Loucy (cell line): ENCODE measurements at regions not wholly inside any gene's neighbourhood (a gene's known extent, or its start where the extent isn't known, plus 50 kb on each side); places are given as distances from the start of the nearest gene placed in this dataset.
A peak's percentile ranks its signal among the peaks of the same experiment; 100 is the strongest.

Source experiments
- H2AFZ ChIP-seq: fragments of 200-600 bp; sonication (generic); 2 replicates; pipeline ENCODE4 v1.6.0; 2016; ENCODE audit warnings: antibody characterized with exemption, mild to moderate bottlenecking, low read length, moderate library complexity
- H3F3A ChIP-seq: fragments of 200-600 bp; 2 replicates; pipeline ENCODE4 v1.6.0; 2016; ENCODE audit warnings: antibody characterized with exemption, low read depth, mild to moderate bottlenecking
- H3K27me3 ChIP-seq: fragments of 200-600 bp; sonication (generic); 2 replicates; pipeline ENCODE4 v1.6.1; 2014; ENCODE audit warnings: low read length, mild to moderate bottlenecking; ENCODE audit not compliant: insufficient read depth, poor library complexity, severe bottlenecking
- H3K36me3 ChIP-seq: fragments of 200-600 bp; sonication (generic); 2 replicates; pipeline ENCODE4 v1.6.1; 2016; ENCODE audit warnings: low read length; ENCODE audit not compliant: insufficient read depth
- H3K4me1 ChIP-seq: fragments of 200-600 bp; sonication (generic); 2 replicates; pipeline ENCODE4 v1.5.1; 2014; ENCODE audit warnings: low read length, mild to moderate bottlenecking; ENCODE audit not compliant: insufficient read depth, poor library complexity, severe bottlenecking
- H3K4me2 ChIP-seq: fragments of 200-600 bp; sonication (generic); 2 replicates; pipeline ENCODE4 v1.6.0; 2014; ENCODE audit warnings: antibody characterized with exemption, low read length, low read depth, mild to moderate bottlenecking; ENCODE audit not compliant: poor library complexity, severe bottlenecking
- H3K4me3 ChIP-seq: fragments of 200-600 bp; sonication (generic); 2 replicates; pipeline ENCODE4 v1.5.1; 2014; ENCODE audit warnings: low read length, mild to moderate bottlenecking, mixed read lengths; ENCODE audit not compliant: poor library complexity, severe bottlenecking
- H3K79me2 ChIP-seq: fragments of 200-600 bp; sonication (generic); 2 replicates; pipeline ENCODE4 v1.6.1; 2014; ENCODE audit warnings: low read length; ENCODE audit not compliant: insufficient read depth
- H3K9ac ChIP-seq: fragments of 200-600 bp; sonication (generic); 2 replicates; pipeline ENCODE4 v1.6.0; 2014; ENCODE audit warnings: mild to moderate bottlenecking, low read depth, low read length, moderate library complexity; ENCODE audit not compliant: poor library complexity, severe bottlenecking
- H3K9me2 ChIP-seq: fragments of 200-600 bp; sonication (generic); replicated peaks from 2 replicates; pipeline ENCODE4 v1.6.1; 2016; ENCODE audit warnings: low read depth, low read length, mixed read lengths
- H3K9me3 ChIP-seq: fragments of 200-600 bp; sonication (generic); 2 replicates; pipeline ENCODE4 v1.6.1; 2014; ENCODE audit warnings: mild to moderate bottlenecking, antibody characterized with exemption, low read length, low read depth; ENCODE audit not compliant: insufficient read depth
- H4K20me1 ChIP-seq: fragments of 200-600 bp; sonication (generic); 2 replicates; pipeline ENCODE4 v1.6.0; 2014; ENCODE audit warnings: antibody characterized with exemption, low read length, mild to moderate bottlenecking; ENCODE audit not compliant: insufficient read depth, poor library complexity, severe bottlenecking
- CTCF ChIP-seq: fragments of 200-600 bp; sonication (generic); conservative IDR thresholded peaks from 2 replicates; pipeline ENCODE4 v1.5.1; 2014; ENCODE audit warnings: mild to moderate bottlenecking, antibody characterized with exemption, low read length
- EZH2phosphoT487 ChIP-seq: fragments of 200-600 bp; IDR thresholded peaks from 2 replicates; pipeline ENCODE4 v1.6.1; 2018; ENCODE audit warnings: antibody characterized with exemption, mild to moderate bottlenecking, moderate library complexity, borderline replicate concordance

- H2AFZ ChIP-seq = no peak overlapping the region; the same call in 1 of the 2 replicates
- H3K4me2 ChIP-seq = no peak overlapping the region
- H3K4me1 ChIP-seq = no peaks in the 10 kb centered on the region
- H3K27me3 ChIP-seq = no peaks in the 10 kb centered on the region
- H3K9ac ChIP-seq = no peak overlapping the region
- TF ChIP-seq CTCF (no peak), EZH2phosphoT487 (no peak)
- H3K79me2 ChIP-seq = no peaks in the 10 kb centered on the region
- H3K36me3 ChIP-seq = no peaks in the 10 kb centered on the region
- H3F3A ChIP-seq = no peaks in the 10 kb centered on the region
- H3K9me3 ChIP-seq = no peaks in the 10 kb centered on the region
- no peaks in the 10 kb centered on the region for H4K20me1 ChIP-seq
- H3K9me2 ChIP-seq = no peaks in the 10 kb centered on the region
- H3K4me3 ChIP-seq = no peak overlapping the region
These were observed 407.4 kb downstream of the SMARCA1 start for GRCh38 chrX:129115935-129116334.

GRCh38 chrX:129115104-129115503 lies 408.2 kb downstream of the SMARCA1 start:
- Histone ChIP-seq H3K36me3 (no peaks in the 10 kb centered on the region), H2AFZ (no peak overlapping the region), H3K4me3 (no peak overlapping the region), H3F3A (no peaks in the 10 kb centered on the region), H4K20me1 (no peaks in the 10 kb centered on the region), H3K27me3 (no peaks in the 10 kb centered on the region), H3K4me2 (no peak overlapping the region), H3K79me2 (no peaks in the 10 kb centered on the region), H3K9me3 (no peaks in the 10 kb centered on the region), H3K9ac (no peak overlapping the region), H3K4me1 (no peaks in the 10 kb centered on the region), H3K9me2 (no peaks in the 10 kb centered on the region)
- peak; percentile 63 for TF ChIP-seq CTCF
- no peak for TF ChIP-seq EZH2phosphoT487

- no peaks in the 10 kb centered on the region for H3K27me3 ChIP-seq
- no peaks in the 10 kb centered on the region for H3K36me3 ChIP-seq
- no peaks in the 10 kb centered on the region for H3K9me3 ChIP-seq
- no peak overlapping the region for H3K4me3 ChIP-seq
- TF ChIP-seq CTCF = no peak
- no peak for TF ChIP-seq EZH2phosphoT487
- no peaks in the 10 kb centered on the region for H4K20me1 ChIP-seq
- H3F3A ChIP-seq = no peaks in the 10 kb centered on the region
- no peak overlapping the region for H2AFZ ChIP-seq
- H3K4me1 ChIP-seq = no peaks in the 10 kb centered on the region
- H3K9ac ChIP-seq = no peak overlapping the region
- no peak overlapping the region for H3K4me2 ChIP-seq
- H3K9me2 ChIP-seq = no peaks in the 10 kb centered on the region
- H3K79me2 ChIP-seq = no peaks in the 10 kb centered on the region
These were observed 412.1 kb downstream of the SMARCA1 start for GRCh38 chrX:129111081-129111798.
